Kidney tubule cell (primary cell): ENCODE measurements at regions not wholly inside any gene's neighbourhood (a gene's known extent, or its start where the extent isn't known, plus 50 kb on each side); places are given as distances from the start of the nearest gene placed in this dataset.

Source experiments
- DNase-seq: peaks from one replicate; pipeline ENCODE4 v3.0.0-alpha.2; 2018; ENCODE audit warnings: low spot score

DNA sequence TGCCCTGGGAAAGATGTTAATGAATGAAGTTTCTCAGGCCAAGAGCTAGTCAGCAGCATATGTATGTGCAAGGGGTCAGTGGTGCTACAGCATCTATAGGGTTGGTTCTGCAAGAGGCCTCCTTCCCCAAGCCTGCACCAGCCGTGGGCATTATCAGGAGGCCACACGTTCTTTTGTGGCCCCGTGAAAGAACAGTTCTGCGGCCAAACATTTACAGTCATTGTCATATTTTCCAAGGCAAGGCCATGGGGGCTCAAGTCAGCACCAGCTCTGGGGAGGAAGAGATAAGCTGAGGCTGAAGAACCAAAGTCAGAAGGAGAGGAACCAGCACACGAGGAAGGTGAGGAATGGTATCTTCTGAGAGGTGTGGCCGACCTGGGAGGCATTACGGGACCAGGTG lies 54.4 kb upstream of the TMEM72 start:
- DNase-seq: no peak

DNA sequence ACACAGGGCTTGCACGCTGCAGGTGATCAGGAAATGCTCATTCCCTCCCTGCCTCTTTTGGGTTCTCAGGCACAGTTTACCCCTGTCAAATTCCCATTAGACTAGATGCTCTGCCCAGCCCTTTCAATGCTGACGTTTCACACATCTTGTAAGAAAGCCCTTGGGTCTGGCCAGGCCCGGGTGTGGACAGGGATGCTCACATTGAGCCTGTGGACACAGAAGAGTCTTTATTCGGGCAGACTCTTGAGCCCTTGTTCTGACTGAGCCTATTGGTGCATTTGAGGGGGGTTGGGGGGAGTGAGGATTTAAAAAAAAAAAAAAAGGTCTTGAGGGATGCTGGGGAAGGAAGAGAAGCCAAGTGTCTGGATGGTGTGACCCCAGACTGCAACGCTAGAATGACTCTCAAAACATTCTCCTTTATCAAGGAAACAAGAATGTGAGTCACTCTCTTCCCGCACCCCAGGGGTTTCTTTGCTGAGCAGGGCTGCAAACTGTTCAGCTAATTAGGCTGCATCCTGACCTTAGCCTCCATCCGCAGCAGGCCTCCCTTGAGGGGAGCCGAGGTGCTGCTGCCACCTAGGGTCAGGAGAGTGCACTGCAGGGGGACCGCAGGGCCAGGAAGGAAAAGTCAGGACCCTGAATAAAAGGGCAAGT lies 53.6 kb upstream of the TMEM72 start:
- peak; percentile 68 for DNase-seq

DNA sequence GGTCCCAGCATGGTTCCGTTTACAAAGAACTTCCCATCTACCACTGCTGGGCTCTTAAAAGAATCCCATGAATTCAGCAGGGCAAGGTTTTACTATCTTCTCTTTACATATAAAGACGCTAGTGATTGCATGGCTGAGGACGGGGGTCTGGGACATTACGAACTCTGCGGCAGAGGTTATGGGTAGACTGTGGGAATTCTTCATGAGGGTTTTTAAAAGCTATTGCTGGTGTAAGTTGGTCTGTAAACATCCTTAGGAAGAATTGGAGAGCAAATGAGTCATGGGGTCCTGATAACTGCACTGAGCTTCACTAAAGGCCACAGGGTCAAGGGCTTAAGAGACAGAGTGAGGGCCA lies 53.1 kb upstream of the TMEM72 start:
- DNase-seq: no peak

DNA sequence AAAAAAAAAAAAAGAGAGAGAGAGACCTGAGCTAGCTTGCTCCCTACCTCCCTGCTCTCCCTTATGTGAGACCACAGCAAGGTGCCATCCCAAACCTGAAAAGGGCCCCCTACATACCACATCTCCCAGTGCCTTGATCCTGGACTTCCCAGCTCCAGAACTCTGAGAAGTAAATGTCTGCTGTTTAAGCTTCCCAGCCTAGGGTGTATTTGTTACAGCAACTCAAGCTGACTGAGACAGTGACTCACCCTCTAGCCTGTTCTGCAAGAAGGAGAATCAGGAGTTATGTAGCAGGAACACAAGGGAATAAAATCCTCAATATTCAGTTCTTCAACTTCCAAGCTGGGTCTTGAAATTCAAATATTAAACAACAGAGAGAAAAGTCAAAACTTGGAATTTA lies 52.1 kb upstream of the TMEM72 start:
- no peak for DNase-seq

DNA sequence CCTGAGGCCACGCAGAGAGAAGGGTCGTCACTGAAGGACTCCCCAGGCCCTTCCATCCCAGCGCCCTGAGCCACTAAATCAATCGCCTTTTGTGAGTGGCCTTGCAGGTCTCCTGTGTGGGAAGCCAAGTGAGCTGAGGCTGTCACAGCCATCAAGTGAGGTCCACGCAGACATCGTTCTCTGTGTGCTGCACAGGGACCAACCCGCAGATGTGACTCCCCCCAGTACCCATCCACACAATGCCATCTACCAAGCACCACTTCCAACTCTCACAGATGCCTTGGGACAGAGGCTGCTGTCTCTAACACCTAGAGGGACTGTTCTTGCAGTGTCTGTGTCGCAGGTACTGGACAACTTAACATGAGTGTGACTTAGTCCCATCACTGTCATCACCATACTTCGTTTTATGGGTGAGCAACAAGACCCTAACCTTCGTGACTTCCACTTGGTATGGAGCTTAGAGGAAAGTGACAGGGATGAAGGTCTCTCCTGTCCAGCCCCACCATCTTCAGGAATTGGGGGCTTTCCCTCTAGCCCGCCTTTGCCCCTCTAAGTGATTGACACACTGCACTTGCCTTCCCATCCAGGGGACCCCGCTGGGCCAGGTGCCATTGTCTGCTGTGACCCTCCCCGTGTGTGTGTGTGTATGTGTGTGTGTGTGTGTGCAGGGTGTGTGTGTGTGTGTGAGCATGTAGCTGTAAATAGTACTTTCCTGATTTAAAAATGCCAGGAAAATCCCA lies 51.4 kb upstream of the TMEM72 start:
- DNase-seq: no peak

DNA sequence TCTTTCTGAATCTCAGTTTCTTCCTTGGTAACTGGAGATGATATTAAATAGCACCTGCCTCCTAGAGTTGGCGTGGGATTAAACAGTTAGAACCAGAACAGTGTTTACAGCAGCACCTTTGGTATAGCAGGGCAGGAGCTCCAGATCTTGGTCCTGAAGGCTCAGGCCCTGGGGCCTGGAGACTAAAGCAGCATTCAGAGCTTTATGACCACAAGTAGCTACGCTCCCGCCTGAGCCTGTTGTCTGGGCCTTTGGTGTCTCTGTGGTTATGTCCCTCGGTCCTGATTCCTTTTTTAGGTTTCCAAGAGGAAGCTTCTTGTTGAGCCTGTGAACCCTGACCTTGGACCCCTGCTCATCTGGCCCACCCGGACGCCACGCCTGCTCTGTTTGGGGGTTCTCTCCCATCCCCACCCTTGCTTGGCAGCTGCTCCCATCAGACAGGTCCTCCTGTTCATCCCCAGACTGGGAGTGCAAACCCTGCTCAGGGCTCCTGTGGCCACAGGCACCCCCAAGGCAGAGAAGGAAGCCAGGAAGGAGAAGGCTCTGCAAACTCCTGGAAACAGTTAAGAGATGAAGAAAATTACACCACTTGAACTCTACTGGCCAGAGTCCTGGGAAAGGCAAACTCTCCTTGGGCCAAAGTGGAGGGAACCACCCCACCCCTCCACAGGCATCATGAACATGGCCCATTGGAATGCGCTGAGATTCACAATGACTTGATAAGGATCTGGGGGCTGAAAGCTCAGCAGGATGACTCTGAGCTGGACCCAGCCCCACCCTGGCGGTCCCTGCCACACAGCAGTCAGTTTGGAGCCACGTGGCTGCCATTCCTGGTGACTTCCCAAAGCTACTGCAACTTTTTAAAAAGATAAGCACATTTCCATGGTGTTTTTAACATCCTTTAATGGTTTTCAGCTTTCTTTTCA lies 50.1 kb upstream of the TMEM72 start:
- peak; percentile 36 for DNase-seq
